NCI-H446 (cell line): ENCODE measurements at regions not wholly inside any gene's neighbourhood (a gene's known extent, or its start where the extent isn't known, plus 50 kb on each side); places are given as distances from the start of the nearest gene placed in this dataset.

Experiments
- DNase-seq, 2 experiments: peaks; one replicate each; lab custom pipeline; 2025; lab: John Stamatoyannopoulos, UW

- no peak for DNase-seq
Observed at GRCh38 chr9:121601194-121601593, 50.2 kb upstream of the DAB2IP start.
